Panc1 (cell line): ENCODE measurements at regions not wholly inside any gene's neighbourhood (a gene's known extent, or its start where the extent isn't known, plus 50 kb on each side); places are given as distances from the start of the nearest gene placed in this dataset.

ENCODE experiments used
- ATAC-seq: fragments of 200-7000 bp; cut with Tn5 transposase; 2 replicates; pipeline ENCODE4 v1.9.1; 2020; ENCODE audit warnings: mild to moderate bottlenecking, moderate library complexity
- BruUV-seq: library from RNA; stranded (reverse); fragments of 400-500 nt; replicated peaks from 2 replicates; lab custom pipeline; 2021; lab: Mats Ljungman, UMichigan
- CTCF ChIA-PET: fragments of 300-600 bp; sonication (Branson Sonifier 250); formaldehyde crosslinking; loops from one replicate; lab custom pipeline; 2022; ENCODE audit warnings: antibody characterized with exemption; lab: Charles Lee
- POLR2A ChIA-PET: fragments of 300-600 bp; sonication (Branson Sonifier 250); formaldehyde crosslinking; loops from one replicate; lab custom pipeline; 2022; ENCODE audit warnings: antibody characterized with exemption; lab: Charles Lee
- DNase-seq: peaks from one replicate; pipeline ENCODE4 v3.0.0-alpha.2; 2010; ENCODE audit warnings: low read depth, low spot score
- H3K27ac ChIP-seq: 2 replicates; pipeline ENCODE4 v1.5.1; 2011; ENCODE audit warnings: mild to moderate bottlenecking, low read length, inconsistent platforms
- H3K27me3 ChIP-seq: fragments of 200-500 bp; sonication (Bioruptor generic); 2 replicates; pipeline ENCODE4 v1.6.0; 2014; ENCODE audit warnings: low read length, inconsistent platforms; ENCODE audit not compliant: control insufficient read depth, insufficient read depth
- H3K36me3 ChIP-seq: fragments of 200-500 bp; sonication (Bioruptor generic); 2 replicates; pipeline ENCODE4 v1.5.1; 2014; ENCODE audit warnings: inconsistent platforms, mild to moderate bottlenecking, low read length, moderate library complexity; ENCODE audit not compliant: control insufficient read depth, insufficient read depth
- H3K4me1 ChIP-seq: 2 replicates; pipeline ENCODE4 v1.5.1; 2011; ENCODE audit warnings: inconsistent platforms, mild to moderate bottlenecking, low read length, moderate library complexity; ENCODE audit not compliant: control insufficient read depth, insufficient read depth
- H3K4me3 ChIP-seq, 2 experiments: 2 replicates each; pipeline ENCODE4 v1.5.1; 2011 to 2012; ENCODE audit warnings: low read depth in 2 of 2, low read length in 2 of 2, mild to moderate bottlenecking in 2 of 2, inconsistent platforms in 1 of 2, moderate library complexity in 1 of 2
- H3K9me3 ChIP-seq: fragments of 200-500 bp; sonication (Bioruptor generic); 2 replicates; pipeline ENCODE4 v1.5.1; 2014; ENCODE audit warnings: low read depth, mild to moderate bottlenecking, inconsistent platforms, low read length, moderate library complexity; ENCODE audit not compliant: control insufficient read depth, insufficient read depth
- POLR2AphosphoS5 ChIP-seq: IDR thresholded peaks from 2 replicates; pipeline ENCODE4 v1.6.1; 2012; ENCODE audit warnings: mild to moderate bottlenecking, low read depth, low read length, moderate library complexity
- SIN3A ChIP-seq: IDR thresholded peaks from 2 replicates; pipeline ENCODE4 v1.6.1; 2012; ENCODE audit warnings: low read depth, mild to moderate bottlenecking, low read length, moderate library complexity, borderline replicate concordance; ENCODE audit not compliant: insufficient read depth
- TCF7L2 ChIP-seq: IDR thresholded peaks from 2 replicates; pipeline ENCODE4 v1.6.1; 2011; ENCODE audit warnings: mild to moderate bottlenecking, low read depth, low read length, inconsistent platforms
- in situ Hi-C: cut with HindIII; loops from 2 replicates; pipeline ENCODE4 v1.10.0; 2016; ENCODE audit warnings: low sequenced_read_pairs, low pct_unique_long_range_greater_than_20kb
- intact Hi-C: fragments of 100-400 bp; cut with micrococcal nuclease; formaldehyde crosslinking; loops from one replicate; pipeline ENCODE4 v1.10.0; 2022; ENCODE audit not compliant: unreplicated experiment
- TF ChIP-seq, protein P1 (sequence below): fragments of 450-650 bp; IDR thresholded peaks from 2 replicates; pipeline ENCODE4 v1.5.1; 2017; ENCODE audit warnings: mild to moderate bottlenecking
- TF ChIP-seq, protein P2 (sequence below), 2 experiments: IDR thresholded peaks; 2 replicates each; pipeline ENCODE4 v1.6.1; 2011 to 2012; ENCODE audit warnings: low read depth in 2 of 2, control low read depth in 1 of 2, low read length in 1 of 2, mild to moderate bottlenecking in 1 of 2, moderate library complexity in 1 of 2; ENCODE audit not compliant: insufficient read depth in 1 of 2

DNA sequence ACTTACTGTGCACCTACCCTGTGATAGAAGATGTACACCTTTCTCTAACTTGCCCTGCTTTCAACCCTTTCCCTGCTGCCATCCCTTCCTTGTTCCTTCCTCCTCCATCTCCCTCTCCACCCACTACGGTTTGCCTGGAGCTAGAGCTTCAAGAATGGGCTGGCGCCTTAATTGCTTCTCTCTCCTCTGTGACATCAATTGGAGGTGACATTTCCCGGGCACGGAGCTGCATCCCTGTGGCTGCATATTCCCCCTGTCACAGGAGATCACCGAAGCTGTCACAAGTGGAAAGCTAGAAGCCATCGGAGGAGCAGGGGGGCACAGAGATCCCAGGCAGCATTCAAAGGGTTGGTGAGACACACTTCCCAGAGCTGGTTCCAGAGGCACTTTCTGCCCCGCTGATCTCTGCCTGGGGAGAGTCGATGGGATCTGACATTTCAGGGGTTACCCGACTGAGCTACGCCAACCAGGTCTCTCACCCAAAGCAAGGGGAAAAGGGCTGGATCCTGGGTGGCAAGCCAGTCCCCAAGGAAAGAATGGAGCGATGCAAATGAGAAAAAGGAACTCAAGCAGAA lies 604.9 kb downstream of the MED13L start:
- DNase-seq (no peak), ATAC-seq (no peak)
- intact Hi-C loops: no loop called here
- in situ Hi-C loops: no loop called here
- POLR2A ChIA-PET: no interaction called here
- Histone ChIP-seq H3K4me1 (no peaks in the 10 kb centered on the region), H3K9me3 (no peaks in the 10 kb centered on the region), H3K4me3 (no peak overlapping the region), H3K36me3 (no peaks in the 10 kb centered on the region), H3K27ac (no peak overlapping the region), H3K27me3 (no peaks in the 10 kb centered on the region)
- TF ChIP-seq POLR2AphosphoS5: no peak
- TF ChIP-seq, protein P1, sequence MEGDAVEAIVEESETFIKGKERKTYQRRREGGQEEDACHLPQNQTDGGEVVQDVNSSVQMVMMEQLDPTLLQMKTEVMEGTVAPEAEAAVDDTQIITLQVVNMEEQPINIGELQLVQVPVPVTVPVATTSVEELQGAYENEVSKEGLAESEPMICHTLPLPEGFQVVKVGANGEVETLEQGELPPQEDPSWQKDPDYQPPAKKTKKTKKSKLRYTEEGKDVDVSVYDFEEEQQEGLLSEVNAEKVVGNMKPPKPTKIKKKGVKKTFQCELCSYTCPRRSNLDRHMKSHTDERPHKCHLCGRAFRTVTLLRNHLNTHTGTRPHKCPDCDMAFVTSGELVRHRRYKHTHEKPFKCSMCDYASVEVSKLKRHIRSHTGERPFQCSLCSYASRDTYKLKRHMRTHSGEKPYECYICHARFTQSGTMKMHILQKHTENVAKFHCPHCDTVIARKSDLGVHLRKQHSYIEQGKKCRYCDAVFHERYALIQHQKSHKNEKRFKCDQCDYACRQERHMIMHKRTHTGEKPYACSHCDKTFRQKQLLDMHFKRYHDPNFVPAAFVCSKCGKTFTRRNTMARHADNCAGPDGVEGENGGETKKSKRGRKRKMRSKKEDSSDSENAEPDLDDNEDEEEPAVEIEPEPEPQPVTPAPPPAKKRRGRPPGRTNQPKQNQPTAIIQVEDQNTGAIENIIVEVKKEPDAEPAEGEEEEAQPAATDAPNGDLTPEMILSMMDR: no peak
- TF ChIP-seq, protein P2, sequence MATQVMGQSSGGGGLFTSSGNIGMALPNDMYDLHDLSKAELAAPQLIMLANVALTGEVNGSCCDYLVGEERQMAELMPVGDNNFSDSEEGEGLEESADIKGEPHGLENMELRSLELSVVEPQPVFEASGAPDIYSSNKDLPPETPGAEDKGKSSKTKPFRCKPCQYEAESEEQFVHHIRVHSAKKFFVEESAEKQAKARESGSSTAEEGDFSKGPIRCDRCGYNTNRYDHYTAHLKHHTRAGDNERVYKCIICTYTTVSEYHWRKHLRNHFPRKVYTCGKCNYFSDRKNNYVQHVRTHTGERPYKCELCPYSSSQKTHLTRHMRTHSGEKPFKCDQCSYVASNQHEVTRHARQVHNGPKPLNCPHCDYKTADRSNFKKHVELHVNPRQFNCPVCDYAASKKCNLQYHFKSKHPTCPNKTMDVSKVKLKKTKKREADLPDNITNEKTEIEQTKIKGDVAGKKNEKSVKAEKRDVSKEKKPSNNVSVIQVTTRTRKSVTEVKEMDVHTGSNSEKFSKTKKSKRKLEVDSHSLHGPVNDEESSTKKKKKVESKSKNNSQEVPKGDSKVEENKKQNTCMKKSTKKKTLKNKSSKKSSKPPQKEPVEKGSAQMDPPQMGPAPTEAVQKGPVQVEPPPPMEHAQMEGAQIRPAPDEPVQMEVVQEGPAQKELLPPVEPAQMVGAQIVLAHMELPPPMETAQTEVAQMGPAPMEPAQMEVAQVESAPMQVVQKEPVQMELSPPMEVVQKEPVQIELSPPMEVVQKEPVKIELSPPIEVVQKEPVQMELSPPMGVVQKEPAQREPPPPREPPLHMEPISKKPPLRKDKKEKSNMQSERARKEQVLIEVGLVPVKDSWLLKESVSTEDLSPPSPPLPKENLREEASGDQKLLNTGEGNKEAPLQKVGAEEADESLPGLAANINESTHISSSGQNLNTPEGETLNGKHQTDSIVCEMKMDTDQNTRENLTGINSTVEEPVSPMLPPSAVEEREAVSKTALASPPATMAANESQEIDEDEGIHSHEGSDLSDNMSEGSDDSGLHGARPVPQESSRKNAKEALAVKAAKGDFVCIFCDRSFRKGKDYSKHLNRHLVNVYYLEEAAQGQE (IDR thresholded peaks at IDR 0.05; ENCODE audit: insufficient read depth in 1 of 2, low read depth in 2 of 2, low read length in 1 of 2): no peak
- no peak for TF ChIP-seq SIN3A
- TF ChIP-seq TCF7L2: no peak
- BruUV-seq: no TSS peak
- CTCF ChIA-PET: no interaction called here

DNA sequence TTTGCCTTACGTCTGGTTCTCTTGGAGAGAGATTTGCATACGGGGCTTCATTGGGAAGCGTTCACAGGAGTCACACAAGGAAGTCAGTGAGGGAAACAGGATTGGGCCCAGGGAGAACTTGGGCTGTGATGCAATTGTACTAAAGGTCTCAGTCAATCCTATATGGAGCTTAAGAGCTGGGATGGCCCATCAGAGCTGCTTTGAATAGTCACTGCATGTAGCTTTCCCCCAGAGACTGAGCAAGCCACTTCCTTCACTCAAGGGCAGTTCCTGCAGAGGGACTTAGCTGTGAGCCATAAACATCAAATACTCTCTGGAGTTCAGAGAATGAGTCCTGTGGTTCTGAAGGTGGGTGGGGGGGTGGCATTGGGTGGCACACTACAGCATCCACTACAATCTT lies 605.4 kb downstream of the MED13L start:
- Histone ChIP-seq H3K36me3 (no peaks in the 10 kb centered on the region), H3K27ac (no peak overlapping the region), H3K4me1 (no peaks in the 10 kb centered on the region), H3K9me3 (no peaks in the 10 kb centered on the region), H3K4me3 (no peak overlapping the region), H3K27me3 (no peaks in the 10 kb centered on the region)
- POLR2A ChIA-PET: no interaction called here
- in situ Hi-C loops: no loop called here
- intact Hi-C loops: no loop called here
- TF ChIP-seq, protein P2 (IDR thresholded peaks at IDR 0.05; ENCODE audit: insufficient read depth in 1 of 2, low read depth in 2 of 2, low read length in 1 of 2): no peak
- TF ChIP-seq SIN3A: no peak
- TF ChIP-seq, protein P1: no peak
- no peak for TF ChIP-seq TCF7L2
- no peak for TF ChIP-seq POLR2AphosphoS5
- DNase-seq: no peak
- CTCF ChIA-PET: no interaction called here
- BruUV-seq: no TSS peak
- no peak for ATAC-seq
